BLaER1 (cell line): ENCODE measurements at regions not wholly inside any gene's neighbourhood (a gene's known extent, or its start where the extent isn't known, plus 50 kb on each side); places are given as distances from the start of the nearest gene placed in this dataset.

ENCODE experiments used
- H3K27ac ChIP-seq: shearing (Covaris generic); formaldehyde crosslinking; 2 replicates; pipeline ENCODE4 v1.8.1; 2022
- H3K27me3 ChIP-seq: shearing (Covaris generic); formaldehyde crosslinking; 2 replicates; pipeline ENCODE4 v1.8.1; 2022
- H3K36me3 ChIP-seq: shearing (Covaris generic); formaldehyde crosslinking; 2 replicates; pipeline ENCODE4 v1.8.1; 2022
- H3K4me1 ChIP-seq: shearing (Covaris generic); formaldehyde crosslinking; 2 replicates; pipeline ENCODE4 v1.8.1; 2022
- H3K4me2 ChIP-seq: shearing (Covaris generic); formaldehyde crosslinking; 2 replicates; pipeline ENCODE4 v1.8.1; 2022
- H3K4me3 ChIP-seq: shearing (Covaris generic); formaldehyde crosslinking; 2 replicates; pipeline ENCODE4 v1.8.1; 2022
- H3K9ac ChIP-seq: shearing (Covaris generic); formaldehyde crosslinking; 2 replicates; pipeline ENCODE4 v1.8.1; 2022
- H3K9me3 ChIP-seq: shearing (Covaris generic); formaldehyde crosslinking; 2 replicates; pipeline ENCODE4 v1.8.1; 2022
- H4K20me1 ChIP-seq: shearing (Covaris generic); formaldehyde crosslinking; 2 replicates; pipeline ENCODE4 v1.8.1; 2022
- Cebpa-rat ChIP-seq: shearing (Covaris generic); IDR thresholded peaks from 2 replicates; pipeline ENCODE4 v1.8.1; 2022

DNA sequence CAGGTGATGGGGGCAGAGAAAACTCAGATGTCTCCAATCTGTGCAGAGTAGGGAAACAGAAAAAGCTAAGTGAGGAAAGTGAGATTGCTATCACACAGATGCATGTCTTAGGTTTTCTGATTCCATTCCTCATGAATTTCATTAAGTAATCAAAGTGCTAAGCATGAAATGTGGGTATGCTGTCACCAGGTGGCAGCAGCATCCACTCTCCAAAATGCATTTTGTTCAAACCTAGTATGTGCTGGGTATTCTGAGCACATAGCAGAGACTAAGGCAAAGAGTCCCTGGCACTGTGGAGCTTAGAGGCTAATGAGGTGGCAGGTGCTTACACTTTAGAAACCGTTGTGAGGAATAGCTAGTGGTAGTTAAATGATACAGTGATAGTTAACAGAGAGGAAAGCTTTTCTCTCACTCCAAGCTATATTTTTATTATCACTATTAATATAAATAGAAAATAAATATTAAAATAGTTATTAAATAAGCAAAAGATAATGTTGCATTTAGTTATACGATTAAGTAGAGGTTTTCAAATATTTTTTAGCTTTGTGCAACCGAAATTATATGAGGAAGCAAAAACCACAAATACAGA, 179.5 kb downstream of the CDH26 start:
- Histone ChIP-seq H3K9me3 (no peaks in the 10 kb centered on the region), H4K20me1 (no peaks in the 10 kb centered on the region), H3K9ac (no peak overlapping the region), H3K27me3 (no peaks in the 10 kb centered on the region), H3K4me2 (peak overlapping the region; percentile 52), H3K36me3 (no peaks in the 10 kb centered on the region), H3K27ac (no peak overlapping the region), H3K4me1 (peaks cover 44% of the 10 kb centered on the region), H3K4me3 (no peak overlapping the region)
- no peak for TF ChIP-seq Cebpa-rat

DNA sequence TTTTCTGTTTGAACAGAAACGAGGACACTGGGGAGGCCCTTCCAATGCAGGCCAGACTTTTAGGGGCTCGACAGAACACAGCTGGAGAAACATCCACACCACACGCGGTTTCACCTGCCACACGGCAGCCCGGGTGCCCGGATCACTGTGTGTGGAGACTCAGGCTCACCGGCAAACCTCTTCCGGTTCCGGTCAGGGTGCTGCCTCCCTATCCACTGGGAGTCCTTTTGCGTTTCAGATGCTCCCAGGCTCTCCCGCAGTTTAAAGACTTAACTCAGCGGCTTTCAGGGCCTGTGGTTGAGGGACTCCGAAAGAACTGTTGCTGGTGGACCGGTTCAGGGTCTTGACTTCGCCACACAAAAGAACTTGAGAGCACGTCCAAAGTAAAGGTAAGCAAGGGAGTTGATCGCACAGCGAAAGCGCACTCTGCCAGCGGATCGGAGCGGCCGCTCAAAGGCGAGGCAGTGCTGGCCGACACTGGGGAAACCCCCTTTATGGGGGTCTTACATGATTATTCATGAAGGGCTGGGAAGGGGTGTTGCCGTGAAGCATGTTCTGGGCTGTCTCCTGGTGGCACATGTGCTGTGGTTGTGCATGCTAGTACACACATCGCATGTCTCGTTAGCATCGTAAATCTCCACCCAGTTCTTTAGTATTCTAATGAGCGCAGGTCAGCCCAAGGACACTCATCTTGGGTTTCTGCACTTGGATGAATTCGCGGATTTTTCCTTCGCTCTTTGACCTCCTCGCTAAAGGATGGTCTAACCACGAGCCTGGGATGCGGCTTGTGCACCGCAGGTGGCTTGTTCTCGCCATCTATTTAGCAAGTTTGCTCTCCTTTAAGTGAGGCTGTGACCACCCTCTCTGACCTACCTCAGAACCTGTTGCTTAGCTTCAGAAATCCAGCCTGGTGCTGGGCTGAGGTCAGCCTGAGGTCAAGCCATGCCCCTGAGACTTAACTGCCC, 180.3 kb downstream of the CDH26 start:
- no peaks in the 10 kb centered on the region for H3K9me3 ChIP-seq
- H3K4me2 ChIP-seq: no peak overlapping the region
- no peak for TF ChIP-seq Cebpa-rat
- no peaks in the 10 kb centered on the region for H3K36me3 ChIP-seq
- no peaks in the 10 kb centered on the region for H3K27me3 ChIP-seq
- H3K9ac ChIP-seq: no peak overlapping the region
- peaks cover 36% of the 10 kb centered on the region for H3K4me1 ChIP-seq
- no peaks in the 10 kb centered on the region for H4K20me1 ChIP-seq
- H3K4me3 ChIP-seq: no peak overlapping the region
- no peak overlapping the region for H3K27ac ChIP-seq

- H3K4me2 ChIP-seq: no peak overlapping the region
- no peak overlapping the region for H3K9ac ChIP-seq
- H3K27me3 ChIP-seq: no peaks in the 10 kb centered on the region
- H3K9me3 ChIP-seq: no peaks in the 10 kb centered on the region
- TF ChIP-seq Cebpa-rat: no peak
- H3K27ac ChIP-seq: no peak overlapping the region
- no peaks in the 10 kb centered on the region for H3K36me3 ChIP-seq
- H3K4me1 ChIP-seq: peaks cover 27% of the 10 kb centered on the region
- no peaks in the 10 kb centered on the region for H4K20me1 ChIP-seq
- no peak overlapping the region for H3K4me3 ChIP-seq
Measured at GRCh38 chr20:60139663-60140446, 181.6 kb downstream of the CDH26 start.

DNA sequence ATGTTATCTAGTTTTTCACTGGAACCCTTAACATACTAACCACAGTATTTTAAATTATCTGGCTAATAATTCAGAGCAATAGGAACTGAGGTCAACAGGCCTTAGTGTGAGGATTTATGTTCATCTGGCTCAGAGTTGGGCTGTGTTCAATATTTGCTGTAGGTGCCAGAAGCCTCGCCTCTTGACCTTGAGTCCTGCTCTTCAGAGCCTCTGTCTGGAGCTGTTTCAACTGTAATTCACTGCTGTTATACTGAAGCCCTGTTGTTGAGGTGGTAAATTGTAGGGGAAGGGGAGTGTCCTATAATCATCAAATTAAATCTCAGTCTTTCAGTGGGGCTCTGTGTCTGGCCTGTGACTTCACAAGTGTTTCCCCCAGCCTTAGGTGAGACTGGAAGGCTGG, 184.4 kb downstream of the CDH26 start:
- Histone ChIP-seq H3K9ac (no peak overlapping the region), H3K4me3 (no peak overlapping the region), H4K20me1 (no peaks in the 10 kb centered on the region), H3K4me2 (no peak overlapping the region), H3K9me3 (no peaks in the 10 kb centered on the region), H3K36me3 (no peaks in the 10 kb centered on the region), H3K27ac (no peak overlapping the region), H3K27me3 (no peaks in the 10 kb centered on the region), H3K4me1 (peaks cover 24% of the 10 kb centered on the region)
- no peak for TF ChIP-seq Cebpa-rat

DNA sequence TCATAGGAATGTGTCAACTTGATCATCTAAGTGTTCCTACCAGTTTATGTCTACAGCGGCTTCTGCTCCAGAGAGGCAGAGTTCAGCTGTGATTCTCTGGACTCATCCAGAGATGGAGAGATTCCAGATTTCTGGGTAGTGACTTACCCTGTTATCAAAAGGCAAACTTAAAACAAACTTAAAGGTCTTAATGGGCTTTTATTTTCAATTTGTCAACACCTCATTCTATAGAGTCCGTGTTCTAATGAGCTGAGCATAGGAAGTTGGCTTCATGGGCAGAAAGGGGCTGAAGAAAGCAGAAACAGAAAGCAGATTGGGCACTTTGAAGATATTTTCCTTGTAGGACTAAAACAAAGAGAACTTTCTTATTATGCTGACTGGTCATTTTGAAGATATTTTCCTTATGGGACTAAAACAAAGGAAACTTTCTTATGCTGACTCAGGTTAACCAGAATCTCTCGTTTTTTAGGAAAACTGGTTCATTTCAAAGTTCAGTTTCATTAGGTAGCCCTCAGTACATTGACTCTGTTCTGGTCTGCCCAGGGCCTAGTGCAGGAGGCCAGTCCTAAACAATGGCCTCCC, 185.1 kb downstream of the CDH26 start:
- Histone ChIP-seq H3K4me2 (no peak overlapping the region), H3K27me3 (no peaks in the 10 kb centered on the region), H3K27ac (no peak overlapping the region), H3K4me1 (peaks cover 16% of the 10 kb centered on the region), H4K20me1 (no peaks in the 10 kb centered on the region), H3K36me3 (no peaks in the 10 kb centered on the region), H3K4me3 (no peak overlapping the region), H3K9me3 (no peaks in the 10 kb centered on the region), H3K9ac (no peak overlapping the region)
- TF ChIP-seq Cebpa-rat: no peak

GRCh38 chr20:60144404-60144803, 186.2 kb downstream of the CDH26 start:
- H3K9me3 ChIP-seq: 0 out of 2 replicates have a peak, but pooled peaks cover 6% of the 10 kb centered on the region
- no peaks in the 10 kb centered on the region for H4K20me1 ChIP-seq
- no peak overlapping the region for H3K4me3 ChIP-seq
- no peaks in the 10 kb centered on the region for H3K27me3 ChIP-seq
- no peak for TF ChIP-seq Cebpa-rat
- no peak overlapping the region for H3K4me2 ChIP-seq
- peaks cover 9% of the 10 kb centered on the region for H3K4me1 ChIP-seq
- no peak overlapping the region for H3K27ac ChIP-seq
- H3K9ac ChIP-seq: no peak overlapping the region
- H3K36me3 ChIP-seq: no peaks in the 10 kb centered on the region

- no peak for TF ChIP-seq Cebpa-rat
- Histone ChIP-seq H3K27ac (no peak overlapping the region), H3K9me3 (0 out of 2 replicates have a peak, but pooled peaks cover 6% of the 10 kb centered on the region), H3K9ac (no peak overlapping the region), H4K20me1 (no peaks in the 10 kb centered on the region), H3K4me2 (peak overlapping the region; percentile 16; the same call in 1 of the 2 replicates), H3K4me3 (no peak overlapping the region), H3K36me3 (no peaks in the 10 kb centered on the region), H3K4me1 (peaks cover 9% of the 10 kb centered on the region), H3K27me3 (no peaks in the 10 kb centered on the region)
Measured at GRCh38 chr20:60144974-60145527, 186.8 kb downstream of the CDH26 start.

DNA sequence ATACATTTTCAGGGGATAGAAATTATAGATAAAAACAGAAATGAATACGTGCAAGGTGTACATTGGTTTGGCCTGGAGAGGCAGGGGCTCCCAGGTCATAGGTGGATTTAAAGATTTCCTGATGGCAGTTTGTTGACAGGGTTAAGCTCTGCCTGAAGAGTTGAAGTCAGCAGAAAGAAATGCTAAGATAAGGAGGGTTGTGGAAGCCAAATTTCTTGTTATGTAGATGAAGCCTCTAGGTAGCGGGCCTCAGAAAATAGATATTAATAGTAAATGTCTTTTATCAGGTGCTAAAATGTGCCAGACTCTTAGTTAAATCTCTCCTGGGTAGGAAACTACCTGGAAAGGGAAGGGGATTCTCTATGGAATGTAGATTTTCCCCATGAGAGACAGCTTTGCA, 188.8 kb downstream of the CDH26 start:
- Histone ChIP-seq H3K9ac (no peak overlapping the region), H3K9me3 (0 out of 2 replicates have a peak, but pooled peaks cover 6% of the 10 kb centered on the region), H3K36me3 (no peaks in the 10 kb centered on the region), H3K4me3 (no peak overlapping the region), H3K27ac (no peak overlapping the region), H3K4me1 (peaks cover 9% of the 10 kb centered on the region), H3K27me3 (no peaks in the 10 kb centered on the region), H4K20me1 (no peaks in the 10 kb centered on the region), H3K4me2 (no peak overlapping the region)
- no peak for TF ChIP-seq Cebpa-rat

DNA sequence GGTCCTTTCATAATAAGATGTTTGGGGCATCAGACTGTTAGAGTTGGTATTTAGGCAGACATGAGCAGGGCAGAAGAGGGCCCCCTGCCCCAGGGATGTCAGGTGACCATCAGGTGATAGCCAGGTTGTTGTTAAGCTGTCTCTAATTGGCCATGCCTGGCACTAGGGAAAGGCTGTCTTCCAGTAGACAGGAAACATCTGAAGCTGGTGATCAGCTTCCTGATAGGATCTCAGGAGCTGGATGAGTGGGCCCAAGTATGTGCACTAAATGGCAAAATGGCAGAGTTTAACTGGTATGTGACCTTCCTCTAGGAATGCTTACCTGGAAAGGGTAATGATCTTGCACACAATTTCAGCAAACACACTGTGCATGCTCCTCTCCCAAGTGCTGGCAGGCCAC, 190.7 kb downstream of the CDH26 start:
- TF ChIP-seq Cebpa-rat: no peak
- no peak overlapping the region for H3K4me2 ChIP-seq
- peaks cover 9% of the 10 kb centered on the region for H3K4me1 ChIP-seq
- no peak overlapping the region for H3K4me3 ChIP-seq
- H3K27ac ChIP-seq: no peak overlapping the region
- H3K36me3 ChIP-seq: no peaks in the 10 kb centered on the region
- 0 out of 2 replicates have a peak, but pooled peaks cover 6% of the 10 kb centered on the region for H3K9me3 ChIP-seq
- no peaks in the 10 kb centered on the region for H4K20me1 ChIP-seq
- H3K9ac ChIP-seq: no peak overlapping the region
- no peaks in the 10 kb centered on the region for H3K27me3 ChIP-seq
